ENCODE measurements at regions not wholly inside any gene's neighbourhood (a gene's known extent, or its start where the extent isn't known, plus 50 kb on each side); places are given as distances from the start of the nearest gene placed in this dataset.

DNA sequence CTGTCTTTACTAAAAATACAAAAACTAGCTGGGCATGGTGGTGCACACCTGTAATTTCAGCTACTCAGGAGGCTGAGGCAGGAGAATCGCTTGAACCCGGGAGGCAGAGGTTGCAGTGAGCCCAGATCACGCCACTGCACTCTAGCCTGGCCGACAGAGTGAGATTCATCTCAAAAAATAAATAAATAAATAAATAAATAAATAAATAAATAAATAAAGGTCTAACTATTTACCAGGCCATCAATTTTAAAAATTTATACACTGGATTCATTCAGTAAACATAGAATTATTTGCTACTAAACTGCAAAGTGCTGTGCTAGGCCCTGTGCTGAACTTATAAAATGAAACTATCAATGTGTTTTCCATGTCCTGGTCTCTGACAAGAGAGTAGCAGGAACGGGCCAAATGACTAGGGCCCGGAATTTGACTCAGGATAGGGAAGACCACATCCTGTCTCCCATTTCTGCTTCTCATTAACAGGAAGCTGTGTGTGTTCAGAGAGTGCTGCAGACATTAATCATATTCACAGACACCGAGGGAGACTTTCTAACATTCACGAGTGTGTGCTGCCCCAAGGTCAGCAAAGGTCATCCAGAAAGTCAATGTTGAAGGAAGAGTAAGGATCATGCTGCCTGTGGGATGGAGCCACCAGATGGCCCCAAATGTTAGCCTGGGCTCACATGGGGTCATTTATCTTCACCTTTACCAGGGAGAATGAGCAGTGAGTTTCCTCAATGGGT lies 95.8 kb downstream of the SPP2 start:
- no peak for FAIRE-seq

DNA sequence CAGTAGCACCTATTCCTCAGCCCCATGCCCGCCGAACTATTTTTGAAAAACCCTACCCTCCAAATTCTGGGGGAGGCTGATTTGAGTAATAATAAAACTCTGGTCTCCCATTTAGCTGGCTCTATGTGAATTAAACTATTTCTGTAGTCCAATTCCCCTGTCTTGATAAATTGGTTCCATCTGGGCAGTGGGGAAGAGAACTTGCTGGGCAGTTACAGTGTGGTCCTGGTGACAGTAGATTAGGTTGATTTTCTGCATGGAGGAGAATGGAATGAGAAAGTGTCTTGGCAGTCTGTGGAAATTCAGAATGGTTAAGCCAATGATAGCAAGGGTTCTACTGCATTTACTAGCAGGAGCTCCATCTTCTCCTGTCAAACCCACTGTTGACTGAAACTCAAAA lies 95.0 kb downstream of the SPP2 start:
- no peak for FAIRE-seq

DNA sequence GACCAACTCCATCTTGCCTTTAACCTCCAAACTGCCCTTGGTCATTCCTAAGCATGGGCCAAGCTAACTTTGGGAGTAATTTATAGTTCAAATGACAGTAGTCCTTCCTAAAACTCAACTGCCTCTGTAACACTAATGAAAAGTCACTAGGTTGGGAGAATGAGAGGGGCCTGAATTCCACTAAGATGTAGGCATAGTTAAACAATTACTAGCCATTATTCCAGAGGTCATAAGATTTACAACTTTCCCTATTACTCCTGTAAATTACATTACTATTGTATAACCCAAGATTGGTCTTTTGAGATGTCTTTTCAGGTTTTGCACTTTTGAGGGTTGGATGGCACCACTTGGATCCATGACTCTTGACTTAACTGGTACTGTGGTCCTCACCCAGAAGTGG lies 94.6 kb downstream of the SPP2 start:
- no peak for FAIRE-seq

DNA sequence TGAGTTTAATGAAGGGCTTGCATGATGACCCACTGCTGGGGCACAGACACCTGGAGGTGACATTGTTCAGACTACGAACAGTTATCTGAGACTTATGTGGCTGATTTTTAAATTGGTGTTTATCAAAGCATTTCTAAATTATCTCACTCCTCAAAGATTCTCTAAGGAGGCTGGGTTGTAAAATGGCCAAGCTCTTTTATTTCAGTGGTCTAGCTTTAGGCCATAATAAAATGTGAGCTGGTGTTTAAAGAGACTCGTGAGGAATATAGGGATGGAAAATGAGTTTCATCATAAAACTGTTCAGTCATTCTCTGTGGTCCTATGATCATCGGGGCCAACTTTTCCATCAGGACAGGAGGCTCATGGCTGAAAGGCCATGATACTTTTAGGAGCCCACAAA lies 93.4 kb downstream of the SPP2 start:
- FAIRE-seq = no peak

DNA sequence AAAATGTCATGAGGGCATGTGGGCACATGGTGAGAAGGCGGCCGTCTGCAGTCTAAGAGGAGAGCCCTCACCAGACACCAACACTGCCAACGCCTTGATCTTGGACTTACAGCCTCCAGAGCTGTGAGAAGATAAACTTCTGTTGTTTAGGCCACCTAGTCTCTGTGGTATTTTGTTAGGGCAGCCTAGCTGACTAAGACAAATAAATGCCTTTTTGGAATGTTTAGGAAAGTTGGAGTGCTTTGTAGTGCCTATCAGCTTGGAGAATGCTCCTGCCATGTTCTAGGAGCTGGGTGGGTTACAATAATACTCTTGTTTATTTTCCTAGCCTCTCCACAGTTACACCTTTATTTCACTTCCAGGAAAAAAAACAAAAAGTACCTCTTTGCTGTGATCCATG lies 92.0 kb downstream of the SPP2 start:
- FAIRE-seq = no peak

DNA sequence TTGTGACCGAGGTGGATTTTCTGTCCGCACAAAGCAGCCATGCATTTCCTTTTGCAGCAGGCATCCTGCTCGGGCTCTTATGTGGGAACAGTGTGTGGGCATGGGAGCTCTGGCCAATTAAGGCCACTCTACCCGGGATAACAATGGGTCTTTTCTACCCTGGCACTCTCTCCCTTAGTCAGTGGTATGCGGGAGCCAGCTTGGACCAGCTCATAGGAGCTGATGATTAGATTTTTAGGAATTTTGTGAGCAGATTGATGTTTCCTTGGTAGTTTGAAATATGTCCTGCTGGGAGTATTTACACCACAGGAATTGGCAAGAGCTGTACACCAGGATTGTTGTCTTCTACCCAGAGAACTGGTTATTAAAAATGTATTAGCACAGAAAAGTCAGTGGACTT lies 89.3 kb downstream of the SPP2 start:
- no peak for FAIRE-seq

DNA sequence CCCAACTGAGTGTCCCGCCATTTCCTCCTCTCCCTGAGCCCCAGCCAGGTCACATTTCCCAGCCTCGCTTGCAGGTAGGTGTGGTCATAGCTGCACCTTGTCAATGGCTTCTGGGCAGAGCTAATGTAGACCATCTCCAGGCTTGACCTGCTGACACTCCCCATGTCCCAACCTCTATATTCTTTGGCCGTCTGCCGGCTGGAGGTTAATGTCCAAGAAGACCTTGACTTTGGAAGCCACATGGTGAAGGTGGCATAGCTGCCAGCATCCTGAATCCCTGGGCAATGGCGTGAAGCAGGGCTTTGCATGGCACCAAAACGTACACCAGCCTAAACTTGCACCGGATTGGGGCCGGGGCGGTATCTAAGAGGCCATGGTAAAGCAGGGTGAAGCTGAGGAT lies 88.3 kb downstream of the SPP2 start:
- no peak for FAIRE-seq

DNA sequence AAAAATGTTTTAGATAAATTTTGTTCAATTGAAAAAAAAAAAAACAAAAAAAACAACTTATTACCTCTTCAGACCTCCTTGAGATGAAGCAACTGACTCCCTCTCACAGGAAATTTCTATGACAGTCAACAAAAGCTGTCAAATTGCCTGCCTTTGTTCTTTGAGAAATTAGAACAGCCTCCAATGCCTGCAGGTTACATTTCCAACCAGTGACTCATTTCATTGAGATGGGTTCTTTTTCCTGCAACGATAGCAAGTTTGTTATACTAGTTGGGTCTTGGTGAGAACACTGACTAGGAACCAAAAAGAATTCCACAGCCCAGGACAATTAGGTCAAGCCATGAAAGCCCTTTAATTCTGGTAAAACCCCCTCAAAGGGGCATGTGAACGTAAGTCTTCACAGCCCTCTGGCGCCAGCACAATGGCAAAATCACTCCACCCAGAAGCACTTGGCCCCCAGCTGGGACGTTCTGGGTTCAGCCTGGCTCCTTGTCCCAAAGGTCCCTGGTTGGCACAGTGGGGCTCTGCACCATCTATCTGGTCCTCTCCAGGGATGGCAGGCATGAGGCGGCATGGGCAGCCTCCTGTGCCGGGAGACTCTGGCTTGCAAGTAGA lies 87.0 kb downstream of the SPP2 start:
- FAIRE-seq = no peak

DNA sequence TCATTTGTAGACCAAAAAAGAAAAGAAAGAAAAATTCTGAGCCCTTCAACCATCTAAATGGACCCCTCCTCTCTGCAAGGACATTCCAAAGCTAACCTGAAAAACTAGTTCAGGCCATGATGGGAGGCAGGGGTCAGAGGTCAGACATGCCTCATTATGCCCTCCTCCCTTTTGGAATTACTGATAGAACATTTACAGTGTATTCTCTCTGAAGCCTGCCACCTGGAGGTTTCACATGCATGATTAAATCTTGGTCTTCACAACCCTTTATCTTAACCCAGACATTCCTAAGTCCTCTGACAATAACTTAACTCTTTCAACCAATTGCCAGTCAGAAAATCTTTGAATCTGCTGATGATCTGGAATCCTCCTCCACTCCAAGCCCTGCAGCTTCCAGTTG lies 86.0 kb downstream of the SPP2 start:
- no peak for FAIRE-seq

DNA sequence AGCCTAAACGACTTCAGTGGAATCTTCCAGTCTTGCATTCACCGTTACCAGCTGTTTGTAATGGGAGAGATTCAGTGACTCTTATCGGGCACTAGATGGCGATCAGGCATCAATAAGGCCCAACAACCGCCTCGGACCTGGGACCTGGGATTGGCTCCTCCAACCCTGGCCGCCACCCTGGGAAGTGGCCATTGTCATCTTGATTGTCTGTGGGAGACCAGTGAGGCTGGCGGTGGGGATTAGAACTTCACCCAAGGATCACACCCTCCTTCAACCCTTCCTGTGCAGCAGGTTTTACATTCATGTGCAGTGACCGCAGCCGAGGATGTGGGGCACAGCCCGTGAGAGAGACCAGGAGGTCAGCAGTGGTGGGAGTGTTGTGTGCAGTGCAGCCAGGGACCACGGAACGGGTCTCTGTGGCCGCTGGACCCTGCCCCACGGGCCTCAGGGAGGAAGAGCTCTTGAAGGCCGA lies 85.3 kb downstream of the SPP2 start:
- FAIRE-seq = peak; percentile 87

DNA sequence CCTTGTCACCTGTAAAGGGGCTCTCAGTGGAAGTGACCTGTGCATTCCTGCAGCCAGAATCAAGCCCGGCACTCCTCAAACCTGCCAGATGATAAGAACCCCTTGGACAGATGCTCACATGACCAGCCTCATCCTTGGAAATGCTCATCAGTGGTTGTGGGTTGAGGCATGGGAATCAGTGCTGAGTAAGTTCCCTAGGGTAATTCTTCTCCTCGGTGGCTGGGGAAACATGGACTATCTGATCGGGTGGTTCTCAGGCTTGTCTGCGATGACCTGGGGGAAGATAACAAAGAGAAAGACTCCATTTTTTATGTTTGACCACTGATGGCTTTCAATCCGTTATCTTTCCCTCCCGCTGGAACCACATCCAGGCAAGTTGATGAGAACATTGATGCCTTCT lies 84.0 kb downstream of the SPP2 start:
- FAIRE-seq = no peak

DNA sequence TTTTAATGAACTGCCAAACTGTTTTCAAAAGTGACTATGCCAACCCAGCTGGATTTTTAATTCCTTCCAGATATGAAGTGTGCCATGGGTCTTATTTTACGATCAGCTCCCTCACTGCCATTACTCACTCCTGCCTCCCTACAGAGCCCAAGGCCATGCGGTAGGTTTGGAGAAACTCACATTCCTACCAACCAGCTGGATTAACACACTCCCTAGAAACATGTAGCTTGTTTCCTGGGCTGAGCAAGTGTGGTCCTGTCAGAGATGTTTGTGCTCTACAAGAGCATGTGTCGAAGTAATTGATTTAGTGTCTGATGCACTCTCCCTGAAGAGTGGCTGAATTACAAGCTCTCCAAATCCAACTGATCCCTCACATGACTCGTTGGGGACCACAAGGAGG lies 82.5 kb downstream of the SPP2 start:
- FAIRE-seq = no peak

DNA sequence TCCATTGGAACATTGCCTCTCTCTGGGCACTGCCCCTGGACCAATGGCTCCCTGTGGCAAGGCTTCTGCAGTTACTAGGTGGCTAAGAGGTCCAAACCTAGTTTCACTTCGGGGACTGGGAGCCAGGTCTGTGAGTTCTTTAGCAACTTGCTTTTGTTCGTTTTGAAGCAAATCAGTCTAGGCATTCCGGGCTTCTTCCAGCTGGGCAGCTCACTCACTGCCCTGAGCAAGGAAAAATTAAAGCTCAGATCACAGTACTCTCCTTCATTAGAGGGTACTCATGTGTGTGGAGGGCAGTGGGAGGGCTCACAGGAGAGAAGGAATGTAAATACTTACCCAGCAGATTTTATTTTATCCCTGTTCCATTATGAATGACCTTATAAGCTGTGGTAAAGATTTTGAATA lies 80.3 kb downstream of the SPP2 start:
- no peak for FAIRE-seq

DNA sequence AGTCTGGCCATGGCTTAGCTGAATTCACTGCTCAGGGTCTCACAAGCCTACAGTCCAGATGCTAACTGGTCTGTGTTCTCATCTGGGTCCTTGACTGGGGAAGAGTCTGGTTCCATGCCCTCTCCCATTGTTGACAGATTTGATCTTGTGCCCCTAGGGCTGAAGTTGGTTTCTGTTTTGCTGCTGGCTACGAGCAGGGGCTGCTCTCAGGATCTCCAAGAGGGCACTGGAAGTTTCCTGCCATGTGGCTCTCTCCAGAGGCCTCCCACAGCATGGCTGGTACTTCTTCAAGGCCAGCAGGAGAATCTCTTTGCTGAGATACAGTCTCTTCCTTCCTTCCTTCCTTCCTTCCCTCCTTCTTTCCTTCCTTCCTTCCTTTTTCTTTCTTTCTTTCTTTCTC lies 78.1 kb downstream of the SPP2 start:
- FAIRE-seq = no peak

All from G401.6 (cell line).